HCT116 (cell line): ENCODE measurements at regions not wholly inside any gene's neighbourhood (a gene's known extent, or its start where the extent isn't known, plus 50 kb on each side); places are given as distances from the start of the nearest gene placed in this dataset.

Experiments
- ATAC-seq: fragments of 200-7000 bp; cut with Tn5 transposase; 2 replicates; pipeline ENCODE4 v1.9.1; 2020; ENCODE audit warnings: mild to moderate bottlenecking, moderate library complexity
- BruUV-seq: library from RNA; stranded (reverse); fragments of 400-500 nt; replicated peaks from 2 replicates; lab custom pipeline; 2021; lab: Mats Ljungman, UMichigan
- CTCF ChIA-PET: fragments of 300-600 bp; sonication (Branson Sonifier 250); formaldehyde crosslinking; loops from one replicate; lab custom pipeline; 2021; ENCODE audit warnings: antibody characterized with exemption; lab: Charles Lee
- POLR2A ChIA-PET: fragments of 300-600, 350-600 bp; sonication (Branson Sonifier 250); formaldehyde crosslinking; loops from one replicate; lab custom pipeline; 2021; ENCODE audit warnings: antibody characterized with exemption; lab: Charles Lee
- RAD21 ChIA-PET, 2 experiments: fragments of 300-600 bp; sonication (Branson Sonifier 250); formaldehyde crosslinking; loops; one replicate each; lab custom pipeline; 2023; ENCODE audit warnings: low total read pairs in 2 of 2; ENCODE audit not compliant: uncharacterized antibody in 2 of 2, unreplicated experiment in 2 of 2, low non-redundant PET in 1 of 2; lab: Charles Lee
- DNase-seq: peaks from one replicate; pipeline ENCODE4 v3.0.0-alpha.2; 2010; ENCODE audit warnings: low read depth, low spot score
- H2AFZ ChIP-seq: fragments of 200-600 bp; shearing (Covaris generic), sonication (generic); 2 replicates; pipeline ENCODE4 v1.6.1; 2017; ENCODE audit warnings: low read depth, mixed run types, mixed read lengths, antibody characterized with exemption, low read length; ENCODE audit not compliant: poor library complexity, severe bottlenecking
- H3K27ac ChIP-seq: 2 replicates; pipeline ENCODE4 v1.5.1; 2012; ENCODE audit warnings: low read depth, low read length
- H3K27me3 ChIP-seq: fragments of 200-600 bp; sonication (generic); 2 replicates; pipeline ENCODE4 v1.6.1; 2016; ENCODE audit warnings: mixed run types, low read length, mixed read lengths; ENCODE audit not compliant: insufficient read depth
- H3K36me3 ChIP-seq, 2 experiments: fragments of 200-500 bp in 1 of 2; fragments of 200-600 bp in 1 of 2; sonication (Bioruptor generic) in 1 of 2; sonication (generic) in 1 of 2; 2 replicates each; pipeline versions ENCODE4 v1.5.1 to v1.6.1; 2014 to 2016; ENCODE audit warnings: low read length in 2 of 2, inconsistent platforms in 1 of 2, mixed read lengths in 1 of 2, mixed run types in 1 of 2; ENCODE audit not compliant: insufficient read depth in 2 of 2, control insufficient read depth in 1 of 2
- H3K4me1 ChIP-seq, 2 experiments: fragments of 200-600 bp in 1 of 2; sonication (generic) in 1 of 2; 2 replicates each; pipeline versions ENCODE4 v1.5.1 to v1.6.1; 2012 to 2017; ENCODE audit warnings: low read length in 2 of 2, inconsistent platforms in 1 of 2, mild to moderate bottlenecking in 1 of 2, mixed read lengths in 1 of 2, mixed run types in 1 of 2, moderate library complexity in 1 of 2; ENCODE audit not compliant: insufficient read depth in 2 of 2, control insufficient read depth in 1 of 2
- H3K4me2 ChIP-seq: fragments of 200-600 bp; sonication (generic); 2 replicates; pipeline ENCODE4 v1.6.1; 2017; ENCODE audit warnings: mixed run types, low read length, mixed read lengths
- H3K4me3 ChIP-seq, 2 experiments: fragments of 200-600 bp in 1 of 2; sonication (generic) in 1 of 2; replicated peaks in 1 of 2; 2 replicates each; pipeline ENCODE4 v1.5.1; 2011 to 2016; ENCODE audit warnings: low read length in 2 of 2, control low read depth in 1 of 2, low read depth in 1 of 2, mild to moderate bottlenecking in 1 of 2, mixed read lengths in 1 of 2, mixed run types in 1 of 2
- H3K79me2 ChIP-seq: fragments of 200-600 bp; sonication (generic); 2 replicates; pipeline ENCODE4 v1.6.1; 2017; ENCODE audit warnings: mild to moderate bottlenecking, mixed run types, low read length, moderate library complexity, mixed read lengths; ENCODE audit not compliant: insufficient read depth
- H3K9ac ChIP-seq: fragments of 200-600 bp; sonication (generic); 2 replicates; pipeline ENCODE4 v1.6.1; 2016; ENCODE audit warnings: low read length, mixed read lengths
- H3K9me2 ChIP-seq: fragments of 200-600 bp; sonication (generic), shearing (Covaris generic); 2 replicates; pipeline ENCODE4 v1.6.1; 2017; ENCODE audit warnings: mixed run types, mild to moderate bottlenecking, moderate library complexity; ENCODE audit not compliant: insufficient read depth
- H3K9me3 ChIP-seq, 2 experiments: fragments of 200-500 bp in 1 of 2; fragments of 200-600 bp in 1 of 2; sonication (Bioruptor generic) in 1 of 2; sonication (generic) in 1 of 2; 2 replicates each; pipeline ENCODE4 v1.6.1; 2014 to 2017; ENCODE audit warnings: low read length in 2 of 2, mixed read lengths in 2 of 2, inconsistent platforms in 1 of 2, low read depth in 1 of 2, mild to moderate bottlenecking in 1 of 2, mixed run types in 1 of 2, moderate library complexity in 1 of 2; ENCODE audit not compliant: control insufficient read depth in 1 of 2, insufficient read depth in 1 of 2
- H4K20me1 ChIP-seq: fragments of 200-600 bp; sonication (generic), shearing (Covaris generic); 2 replicates; pipeline ENCODE4 v1.6.1; 2017; ENCODE audit warnings: mixed run types, mild to moderate bottlenecking, moderate library complexity; ENCODE audit not compliant: insufficient read depth
- ATF3 ChIP-seq: IDR thresholded peaks from 2 replicates; pipeline ENCODE4 v1.6.1; 2012
- CBX3 ChIP-seq: IDR thresholded peaks from 2 replicates; pipeline ENCODE4 v1.6.1; 2012; ENCODE audit warnings: low read depth
- CTCF ChIP-seq, 3 experiments: fragments of 200-600 bp in 1 of 3; sonication (generic) in 1 of 3; IDR thresholded peaks in 2 of 3; conservative IDR thresholded peaks in 1 of 3; 2 replicates each; pipeline ENCODE4 v1.5.1; 2012 to 2017; ENCODE audit warnings: low read depth in 2 of 3, low read length in 2 of 3, antibody characterized with exemption in 1 of 3, borderline replicate concordance in 1 of 3, control low read depth in 1 of 3, mild to moderate bottlenecking in 1 of 3, mixed read lengths in 1 of 3, mixed run types in 1 of 3, moderate library complexity in 1 of 3; ENCODE audit not compliant: insufficient read depth in 1 of 3
- EGR1 ChIP-seq: IDR thresholded peaks from 2 replicates; pipeline ENCODE4 v1.6.1; 2012; ENCODE audit warnings: low read depth
- ELF1 ChIP-seq: IDR thresholded peaks from 2 replicates; pipeline ENCODE4 v1.6.1; 2012; ENCODE audit warnings: low read depth, borderline replicate concordance
- EZH2phosphoT487 ChIP-seq: fragments of 200-600 bp; IDR thresholded peaks from 2 replicates; pipeline ENCODE4 v1.6.1; 2018; ENCODE audit warnings: antibody characterized with exemption, borderline replicate concordance
- FOSL1 ChIP-seq: IDR thresholded peaks from 2 replicates; pipeline ENCODE4 v1.6.1; 2012; ENCODE audit warnings: low read depth
- JUND ChIP-seq: IDR thresholded peaks from 2 replicates; pipeline ENCODE4 v1.6.1; 2012
- MAX ChIP-seq: IDR thresholded peaks from 2 replicates; pipeline ENCODE4 v1.6.1; 2012
- POLR2A ChIP-seq: IDR thresholded peaks from 2 replicates; pipeline ENCODE4 v1.7.0; 2011; ENCODE audit warnings: borderline replicate concordance; ENCODE audit not compliant: insufficient read depth, insufficient read length; ENCODE audit errors: extremely low read depth
- POLR2AphosphoS5 ChIP-seq: IDR thresholded peaks from 2 replicates; pipeline ENCODE4 v1.6.1; 2011; ENCODE audit warnings: mild to moderate bottlenecking, low read depth, low read length, moderate library complexity
- RAD21 ChIP-seq: IDR thresholded peaks from 2 replicates; pipeline ENCODE4 v1.6.1; 2012; ENCODE audit warnings: low read depth, mild to moderate bottlenecking
- SIN3A ChIP-seq: IDR thresholded peaks from 2 replicates; pipeline ENCODE4 v1.6.1; 2012; ENCODE audit warnings: low read depth
- TCF7L2 ChIP-seq: IDR thresholded peaks from 2 replicates; pipeline ENCODE4 v1.7.0; 2011; ENCODE audit warnings: borderline replicate concordance, inconsistent platforms; ENCODE audit not compliant: insufficient read depth, insufficient read length; ENCODE audit errors: extremely low read depth
- ZBTB33 ChIP-seq: IDR thresholded peaks from 2 replicates; pipeline ENCODE4 v1.6.1; 2011; ENCODE audit warnings: mild to moderate bottlenecking, low read length, moderate library complexity; ENCODE audit not compliant: insufficient replicate concordance; ENCODE audit errors: extremely low read depth
- ZNF274 ChIP-seq: fragments of 200-500 bp; sonication (Bioruptor generic); IDR thresholded peaks from 2 replicates; pipeline ENCODE4 v1.6.1; 2014; ENCODE audit warnings: mild to moderate bottlenecking, low read depth, low read length, inconsistent platforms
- intact Hi-C: fragments of 100-400 bp; cut with micrococcal nuclease; formaldehyde crosslinking; loops from 2 replicates; pipeline ENCODE4 v1.10.0; 2022

GRCh38 chr4:126790633-126791032 lies 842.1 kb upstream of the INTU start:
- Histone ChIP-seq H3K9me3 (no peaks in the 10 kb centered on the region), H2AFZ (no peak overlapping the region), H3K9ac (no peak overlapping the region), H3K27me3 (no peaks in the 10 kb centered on the region), H3K4me3 (no peak overlapping the region), H4K20me1 (no peaks in the 10 kb centered on the region), H3K4me2 (no peak overlapping the region), H3K9me2 (no peaks in the 10 kb centered on the region), H3K79me2 (no peaks in the 10 kb centered on the region), H3K27ac (no peak overlapping the region), H3K36me3 (no peaks in the 10 kb centered on the region), H3K4me1 (no peaks in the 10 kb centered on the region; a peak in 1 of 4 replicates)
- intact Hi-C loops, result no loop called here
- POLR2A ChIA-PET, result no interaction called here
- TF ChIP-seq EGR1 (no peak), POLR2A (no peak), POLR2AphosphoS5 (no peak)
- no TSS peak for BruUV-seq
- CTCF ChIA-PET, result no interaction called here
- no peak for ATAC-seq
- RAD21 ChIA-PET, result no interaction called here
- no peak for DNase-seq

- TF ChIP-seq JUND (no peak), ELF1 (no peak), EZH2phosphoT487 (no peak), CTCF (IDR thresholded peaks at IDR 0.05 in 2 of 3, conservative IDR thresholded peaks at IDR 0.05 in 1 of 3; ENCODE audit: borderline replicate concordance in 1 of 3, insufficient read depth in 1 of 3, low read depth in 2 of 3, low read length in 2 of 3) (no peak), MAX (no peak), ZNF274 (no peak), CBX3 (no peak), TCF7L2 (no peak), POLR2AphosphoS5 (no peak), SIN3A (no peak), FOSL1 (no peak), RAD21 (no peak), ATF3 (no peak), ZBTB33 (no peak), POLR2A (no peak)
- Histone ChIP-seq H3K9me3 (no peaks in the 10 kb centered on the region), H3K27ac (no peak overlapping the region), H3K79me2 (no peaks in the 10 kb centered on the region), H3K4me3 (no peak overlapping the region), H2AFZ (no peak overlapping the region), H3K4me2 (no peak overlapping the region), H3K27me3 (no peaks in the 10 kb centered on the region), H3K4me1 (no peaks in the 10 kb centered on the region; a peak in 1 of 4 replicates), H3K9ac (no peak overlapping the region), H4K20me1 (no peaks in the 10 kb centered on the region), H3K9me2 (no peaks in the 10 kb centered on the region), H3K36me3 (no peaks in the 10 kb centered on the region)
- ChIA-PET CTCF (no interaction called here), RAD21 (no interaction called here), POLR2A (no interaction called here)
- DNase-seq, result no peak
- no TSS peak for BruUV-seq
- ATAC-seq, result no peak
- intact Hi-C loops, result no loop called here
These were observed 838.4 kb upstream of the INTU start for GRCh38 chr4:126794363-126794762.
